ENCODE measurements at regions not wholly inside any gene's neighbourhood (a gene's known extent, or its start where the extent isn't known, plus 50 kb on each side); places are given as distances from the start of the nearest gene placed in this dataset.

DNA sequence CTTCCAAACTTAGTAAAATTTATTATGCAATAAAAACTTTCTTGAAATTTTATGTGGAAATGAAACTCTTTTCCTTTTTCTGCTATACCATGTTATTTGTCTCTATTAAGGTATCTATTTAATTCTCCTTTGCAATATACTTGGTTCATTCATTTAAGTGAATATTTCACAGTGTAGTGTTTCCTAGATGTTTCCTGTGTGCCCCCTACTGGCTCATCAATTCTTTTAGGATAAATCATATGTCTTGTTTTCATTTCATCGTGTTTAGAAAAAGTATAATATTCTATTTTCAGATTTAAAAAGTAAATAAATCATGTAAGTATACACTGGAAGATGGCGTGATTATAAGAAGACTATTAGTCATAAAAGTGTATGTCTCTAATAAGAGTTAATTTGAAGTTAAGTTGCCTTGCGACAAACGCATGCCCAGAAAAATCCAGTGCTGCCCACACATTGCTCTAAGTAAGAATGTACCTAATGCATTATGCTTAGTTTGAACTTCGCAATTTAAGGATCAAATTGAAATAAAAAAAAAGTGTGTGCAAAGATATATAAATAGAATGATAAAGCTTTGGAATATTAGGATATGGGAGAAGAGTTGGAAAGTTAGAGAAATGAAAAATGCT is 525.4 kb downstream of the KCNJ3 start:
- TF ChIP-seq, protein P1, sequence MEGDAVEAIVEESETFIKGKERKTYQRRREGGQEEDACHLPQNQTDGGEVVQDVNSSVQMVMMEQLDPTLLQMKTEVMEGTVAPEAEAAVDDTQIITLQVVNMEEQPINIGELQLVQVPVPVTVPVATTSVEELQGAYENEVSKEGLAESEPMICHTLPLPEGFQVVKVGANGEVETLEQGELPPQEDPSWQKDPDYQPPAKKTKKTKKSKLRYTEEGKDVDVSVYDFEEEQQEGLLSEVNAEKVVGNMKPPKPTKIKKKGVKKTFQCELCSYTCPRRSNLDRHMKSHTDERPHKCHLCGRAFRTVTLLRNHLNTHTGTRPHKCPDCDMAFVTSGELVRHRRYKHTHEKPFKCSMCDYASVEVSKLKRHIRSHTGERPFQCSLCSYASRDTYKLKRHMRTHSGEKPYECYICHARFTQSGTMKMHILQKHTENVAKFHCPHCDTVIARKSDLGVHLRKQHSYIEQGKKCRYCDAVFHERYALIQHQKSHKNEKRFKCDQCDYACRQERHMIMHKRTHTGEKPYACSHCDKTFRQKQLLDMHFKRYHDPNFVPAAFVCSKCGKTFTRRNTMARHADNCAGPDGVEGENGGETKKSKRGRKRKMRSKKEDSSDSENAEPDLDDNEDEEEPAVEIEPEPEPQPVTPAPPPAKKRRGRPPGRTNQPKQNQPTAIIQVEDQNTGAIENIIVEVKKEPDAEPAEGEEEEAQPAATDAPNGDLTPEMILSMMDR (IDR thresholded peaks at IDR 0.05), result peak; percentile 31; the same call in 1 of the 3 replicates
- TF ChIP-seq KDM5A (IDR thresholded peaks at IDR 0.05) (no peak), RNF2 (IDR thresholded peaks at IDR 0.05; ENCODE audit: borderline replicate concordance, low read depth) (no peak)

All from A549 (cell line).